SK-N-SH treated with all-trans-retinoic acid at 6 μM for 48 hours (cell line): ENCODE measurements at regions not wholly inside any gene's neighbourhood (a gene's known extent, or its start where the extent isn't known, plus 50 kb on each side); places are given as distances from the start of the nearest gene placed in this dataset.

Experiments
- ATAC-seq: fragments of 200-7000 bp; cut with Tn5 transposase; 3 replicates; pipeline ENCODE4 v1.9.1; 2020; ENCODE audit warnings: mild to moderate bottlenecking, moderate library complexity
- ARNTL ChIP-seq: fragments of 450-650 bp; formaldehyde crosslinking; IDR thresholded peaks from 2 replicates; pipeline ENCODE4 v1.5.0; 2020; ENCODE audit warnings: low read depth, mild to moderate bottlenecking, moderate library complexity, borderline replicate concordance
- BACH2 ChIP-seq: fragments of 250-450 bp; sonication (Bioruptor Pico); IDR thresholded peaks from 2 replicates; pipeline ENCODE4 v1.9.0; 2021; ENCODE audit warnings: mild to moderate bottlenecking, borderline replicate concordance
- CSDC2 ChIP-seq: fragments of 250-450 bp; sonication (Bioruptor Pico); IDR thresholded peaks from 2 replicates; pipeline ENCODE4 v1.5.0; 2020; ENCODE audit warnings: mild to moderate bottlenecking, moderate library complexity
- GLIS3 ChIP-seq: fragments of 250-450 bp; sonication (Bioruptor Pico); IDR thresholded peaks from 2 replicates; pipeline ENCODE4 v1.5.0; 2020; ENCODE audit warnings: mild to moderate bottlenecking, moderate library complexity
- ISL1 ChIP-seq: fragments of 250-450 bp; sonication (Bioruptor Pico); IDR thresholded peaks from 2 replicates; pipeline ENCODE4 v2.1.2; 2022; ENCODE audit warnings: mild to moderate bottlenecking, moderate library complexity
- OSR1 ChIP-seq: fragments of 250-450 bp; sonication (Bioruptor Pico); IDR thresholded peaks from 2 replicates; pipeline ENCODE4 v1.8.0; 2022; ENCODE audit warnings: moderate library complexity, mild to moderate bottlenecking, inconsistent platforms
- PPARA ChIP-seq: fragments of 250-450 bp; sonication (Bioruptor Pico); IDR thresholded peaks from 2 replicates; pipeline ENCODE4 v1.5.0; 2020; ENCODE audit warnings: mild to moderate bottlenecking, borderline replicate concordance
- SNAI2 ChIP-seq: fragments of 250-450 bp; sonication (Bioruptor Pico); IDR thresholded peaks from 2 replicates; pipeline ENCODE4 v1.5.0; 2020; ENCODE audit warnings: mild to moderate bottlenecking, moderate library complexity
- TCF4 ChIP-seq: fragments of 250-450 bp; sonication (Bioruptor Pico); IDR thresholded peaks from 2 replicates; pipeline ENCODE4 v1.8.0; 2021; ENCODE audit warnings: mild to moderate bottlenecking, moderate library complexity, borderline replicate concordance
- ZFP3 ChIP-seq: fragments of 250-450 bp; sonication (Bioruptor Pico); IDR thresholded peaks from 2 replicates; pipeline ENCODE4 v1.5.0; 2020; ENCODE audit warnings: mild to moderate bottlenecking, moderate library complexity
- ZFP30 ChIP-seq: fragments of 450-650 bp; formaldehyde crosslinking; IDR thresholded peaks from 2 replicates; pipeline ENCODE4 v1.5.0; 2022; ENCODE audit warnings: mild to moderate bottlenecking, moderate library complexity
- ZNF565 ChIP-seq: fragments of 450-650 bp; formaldehyde crosslinking; conservative IDR thresholded peaks from 2 replicates; pipeline ENCODE4 v1.5.0; 2020; ENCODE audit warnings: low read depth, mild to moderate bottlenecking, moderate library complexity
- ZNF70 ChIP-seq: fragments of 450-650 bp; formaldehyde crosslinking; IDR thresholded peaks from 2 replicates; pipeline ENCODE4 v1.5.0; 2020; ENCODE audit warnings: mild to moderate bottlenecking, moderate library complexity
- TF ChIP-seq, protein P1 (sequence below): fragments of 250-450 bp; sonication (Bioruptor Pico); IDR thresholded peaks from 2 replicates; pipeline ENCODE4 v1.8.0; 2021; ENCODE audit warnings: low read depth, mild to moderate bottlenecking, moderate library complexity, borderline replicate concordance
- TF ChIP-seq, protein P2 (sequence below): fragments of 250-450 bp; sonication (Bioruptor Pico); IDR thresholded peaks from 2 replicates; pipeline ENCODE4 v1.5.1; 2020; ENCODE audit warnings: low read depth, mild to moderate bottlenecking, moderate library complexity
- TF ChIP-seq, protein P3 (sequence below): fragments of 250-450 bp; sonication (Bioruptor Pico); IDR thresholded peaks from 2 replicates; pipeline ENCODE4 v1.5.0; 2020; ENCODE audit warnings: mild to moderate bottlenecking, moderate library complexity
- TF ChIP-seq, protein P4 (sequence below): fragments of 250-450 bp; sonication (Bioruptor Pico); IDR thresholded peaks from 2 replicates; pipeline ENCODE4 v1.8.0; 2020; ENCODE audit warnings: mild to moderate bottlenecking, moderate library complexity, borderline replicate concordance
- TF ChIP-seq, protein P5 (sequence below): fragments of 250-450 bp; sonication (Bioruptor Pico); IDR thresholded peaks from 2 replicates; pipeline ENCODE4 v1.5.1; 2021; ENCODE audit warnings: mild to moderate bottlenecking, moderate library complexity

DNA sequence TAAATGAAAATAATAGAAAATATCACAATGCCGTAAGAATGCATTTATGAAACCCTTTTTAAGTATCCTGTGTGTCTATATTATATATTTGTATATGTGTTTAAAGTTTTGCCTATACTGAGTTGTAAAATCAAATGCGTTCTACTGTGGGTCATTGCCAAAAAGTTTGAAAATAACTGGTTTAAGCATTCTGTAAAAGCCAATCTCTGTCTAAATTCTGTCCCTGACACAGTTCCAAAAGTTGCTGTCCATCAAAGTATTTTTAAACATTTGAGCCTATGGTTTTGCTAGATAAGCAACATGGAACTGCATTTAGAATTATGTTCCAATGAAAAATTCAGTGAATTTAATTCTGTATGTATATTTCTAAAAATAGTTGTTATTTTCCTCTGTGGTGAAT is 1360.4 kb upstream of the CRIM1 start (continued):
- no peak for TF ChIP-seq GLIS3

DNA sequence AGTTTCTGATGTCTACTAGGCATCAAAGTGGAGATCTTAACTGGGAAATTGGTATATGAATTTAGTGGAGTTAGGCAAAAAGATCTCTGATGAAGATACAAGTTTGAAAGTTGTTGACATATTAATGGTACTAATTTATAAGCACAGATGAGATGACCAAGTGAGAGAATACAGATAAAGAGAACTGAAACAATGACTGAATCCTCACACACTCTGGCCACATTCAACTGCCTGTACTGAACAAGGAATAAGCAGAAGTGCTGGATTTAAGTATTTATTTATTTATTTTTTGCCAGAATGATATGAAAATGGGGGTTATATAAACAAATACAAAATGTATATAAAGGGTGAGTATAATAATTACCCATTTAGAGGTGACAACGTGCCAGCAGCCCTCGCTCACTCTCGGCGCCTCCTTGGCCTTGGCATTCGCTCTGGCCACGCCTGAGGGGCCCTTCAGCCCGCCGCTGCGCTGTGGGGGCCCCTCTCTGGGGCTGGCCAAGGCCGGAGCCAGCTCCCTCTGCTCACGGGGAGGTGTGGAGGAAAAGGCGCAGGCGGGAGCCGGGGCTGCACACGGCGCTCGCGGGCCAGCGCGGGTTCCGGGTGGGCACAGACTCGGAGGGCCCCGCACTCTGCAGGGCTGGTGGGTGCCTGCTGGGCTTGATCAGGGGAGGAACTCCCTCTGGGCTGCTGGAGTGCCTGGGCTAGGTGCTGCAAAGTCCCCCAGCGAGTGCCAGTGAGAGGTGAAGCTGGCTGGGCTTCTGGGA is 1363.9 kb upstream of the CRIM1 start:
- TF ChIP-seq ZNF565 (CRISPR knock-in tag): no peak
- TF ChIP-seq, protein P1, sequence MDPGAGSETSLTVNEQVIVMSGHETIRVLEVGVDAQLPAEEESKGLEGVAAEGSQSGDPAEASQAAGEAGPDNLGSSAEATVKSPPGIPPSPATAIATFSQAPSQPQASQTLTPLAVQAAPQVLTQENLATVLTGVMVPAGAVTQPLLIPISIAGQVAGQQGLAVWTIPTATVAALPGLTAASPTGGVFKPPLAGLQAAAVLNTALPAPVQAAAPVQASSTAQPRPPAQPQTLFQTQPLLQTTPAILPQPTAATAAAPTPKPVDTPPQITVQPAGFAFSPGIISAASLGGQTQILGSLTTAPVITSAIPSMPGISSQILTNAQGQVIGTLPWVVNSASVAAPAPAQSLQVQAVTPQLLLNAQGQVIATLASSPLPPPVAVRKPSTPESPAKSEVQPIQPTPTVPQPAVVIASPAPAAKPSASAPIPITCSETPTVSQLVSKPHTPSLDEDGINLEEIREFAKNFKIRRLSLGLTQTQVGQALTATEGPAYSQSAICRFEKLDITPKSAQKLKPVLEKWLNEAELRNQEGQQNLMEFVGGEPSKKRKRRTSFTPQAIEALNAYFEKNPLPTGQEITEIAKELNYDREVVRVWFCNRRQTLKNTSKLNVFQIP: no peak
- no peak for TF ChIP-seq TCF4 (CRISPR knock-in tag)
- no peak for TF ChIP-seq GLIS3
- TF ChIP-seq ZFP3 (CRISPR knock-in tag): no peak
- TF ChIP-seq, protein P2, sequence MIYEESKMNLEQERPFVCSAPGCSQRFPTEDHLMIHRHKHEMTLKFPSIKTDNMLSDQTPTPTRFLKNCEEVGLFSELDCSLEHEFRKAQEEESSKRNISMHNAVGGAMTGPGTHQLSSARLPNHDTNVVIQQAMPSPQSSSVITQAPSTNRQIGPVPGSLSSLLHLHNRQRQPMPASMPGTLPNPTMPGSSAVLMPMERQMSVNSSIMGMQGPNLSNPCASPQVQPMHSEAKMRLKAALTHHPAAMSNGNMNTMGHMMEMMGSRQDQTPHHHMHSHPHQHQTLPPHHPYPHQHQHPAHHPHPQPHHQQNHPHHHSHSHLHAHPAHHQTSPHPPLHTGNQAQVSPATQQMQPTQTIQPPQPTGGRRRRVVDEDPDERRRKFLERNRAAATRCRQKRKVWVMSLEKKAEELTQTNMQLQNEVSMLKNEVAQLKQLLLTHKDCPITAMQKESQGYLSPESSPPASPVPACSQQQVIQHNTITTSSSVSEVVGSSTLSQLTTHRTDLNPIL (CRISPR knock-in tag): no peak
- TF ChIP-seq PPARA (CRISPR knock-in tag): no peak
- no peak for TF ChIP-seq ISL1 (CRISPR knock-in tag)
- TF ChIP-seq ARNTL (CRISPR knock-in tag): no peak
- no peak for ATAC-seq

DNA sequence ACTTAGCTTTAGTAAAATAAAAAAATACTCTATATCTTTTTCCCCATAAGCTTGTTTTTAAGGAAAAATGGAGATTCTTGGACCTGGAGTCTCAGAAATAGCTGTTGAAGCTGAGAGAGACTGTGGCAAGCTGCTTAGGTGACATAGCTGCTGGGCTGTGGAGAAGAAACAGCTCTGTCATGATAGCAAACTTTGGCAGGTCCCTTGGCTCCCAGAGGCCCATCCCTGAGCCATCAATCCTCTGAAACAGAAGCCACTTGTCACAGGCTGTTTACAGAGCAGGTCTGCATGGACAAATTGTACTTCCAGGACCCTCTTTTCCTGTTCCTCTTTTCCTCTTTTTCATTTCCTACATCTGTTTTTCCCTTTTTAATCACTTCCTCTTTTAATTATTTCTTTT is 1370.1 kb upstream of the CRIM1 start:
- TF ChIP-seq PPARA (CRISPR knock-in tag): no peak
- TF ChIP-seq ZFP3 (CRISPR knock-in tag): no peak
- no peak for TF ChIP-seq CSDC2 (CRISPR knock-in tag)
- TF ChIP-seq, protein P3, sequence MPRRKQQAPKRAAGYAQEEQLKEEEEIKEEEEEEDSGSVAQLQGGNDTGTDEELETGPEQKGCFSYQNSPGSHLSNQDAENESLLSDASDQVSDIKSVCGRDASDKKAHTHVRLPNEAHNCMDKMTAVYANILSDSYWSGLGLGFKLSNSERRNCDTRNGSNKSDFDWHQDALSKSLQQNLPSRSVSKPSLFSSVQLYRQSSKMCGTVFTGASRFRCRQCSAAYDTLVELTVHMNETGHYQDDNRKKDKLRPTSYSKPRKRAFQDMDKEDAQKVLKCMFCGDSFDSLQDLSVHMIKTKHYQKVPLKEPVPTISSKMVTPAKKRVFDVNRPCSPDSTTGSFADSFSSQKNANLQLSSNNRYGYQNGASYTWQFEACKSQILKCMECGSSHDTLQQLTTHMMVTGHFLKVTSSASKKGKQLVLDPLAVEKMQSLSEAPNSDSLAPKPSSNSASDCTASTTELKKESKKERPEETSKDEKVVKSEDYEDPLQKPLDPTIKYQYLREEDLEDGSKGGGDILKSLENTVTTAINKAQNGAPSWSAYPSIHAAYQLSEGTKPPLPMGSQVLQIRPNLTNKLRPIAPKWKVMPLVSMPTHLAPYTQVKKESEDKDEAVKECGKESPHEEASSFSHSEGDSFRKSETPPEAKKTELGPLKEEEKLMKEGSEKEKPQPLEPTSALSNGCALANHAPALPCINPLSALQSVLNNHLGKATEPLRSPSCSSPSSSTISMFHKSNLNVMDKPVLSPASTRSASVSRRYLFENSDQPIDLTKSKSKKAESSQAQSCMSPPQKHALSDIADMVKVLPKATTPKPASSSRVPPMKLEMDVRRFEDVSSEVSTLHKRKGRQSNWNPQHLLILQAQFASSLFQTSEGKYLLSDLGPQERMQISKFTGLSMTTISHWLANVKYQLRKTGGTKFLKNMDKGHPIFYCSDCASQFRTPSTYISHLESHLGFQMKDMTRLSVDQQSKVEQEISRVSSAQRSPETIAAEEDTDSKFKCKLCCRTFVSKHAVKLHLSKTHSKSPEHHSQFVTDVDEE (CRISPR knock-in tag): no peak
- TF ChIP-seq, protein P4, sequence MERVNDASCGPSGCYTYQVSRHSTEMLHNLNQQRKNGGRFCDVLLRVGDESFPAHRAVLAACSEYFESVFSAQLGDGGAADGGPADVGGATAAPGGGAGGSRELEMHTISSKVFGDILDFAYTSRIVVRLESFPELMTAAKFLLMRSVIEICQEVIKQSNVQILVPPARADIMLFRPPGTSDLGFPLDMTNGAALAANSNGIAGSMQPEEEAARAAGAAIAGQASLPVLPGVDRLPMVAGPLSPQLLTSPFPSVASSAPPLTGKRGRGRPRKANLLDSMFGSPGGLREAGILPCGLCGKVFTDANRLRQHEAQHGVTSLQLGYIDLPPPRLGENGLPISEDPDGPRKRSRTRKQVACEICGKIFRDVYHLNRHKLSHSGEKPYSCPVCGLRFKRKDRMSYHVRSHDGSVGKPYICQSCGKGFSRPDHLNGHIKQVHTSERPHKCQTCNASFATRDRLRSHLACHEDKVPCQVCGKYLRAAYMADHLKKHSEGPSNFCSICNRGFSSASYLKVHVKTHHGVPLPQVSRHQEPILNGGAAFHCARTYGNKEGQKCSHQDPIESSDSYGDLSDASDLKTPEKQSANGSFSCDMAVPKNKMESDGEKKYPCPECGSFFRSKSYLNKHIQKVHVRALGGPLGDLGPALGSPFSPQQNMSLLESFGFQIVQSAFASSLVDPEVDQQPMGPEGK (CRISPR knock-in tag): no peak
- TF ChIP-seq, protein P1: no peak
- TF ChIP-seq GLIS3: no peak
- TF ChIP-seq OSR1 (CRISPR knock-in tag): no peak
- TF ChIP-seq, protein P2 (CRISPR knock-in tag): no peak
- TF ChIP-seq SNAI2 (CRISPR knock-in tag): no peak
- no peak for TF ChIP-seq ZNF70 (CRISPR knock-in tag)
- TF ChIP-seq ZNF565 (CRISPR knock-in tag): no peak
- no peak for TF ChIP-seq BACH2
- TF ChIP-seq, protein P5, sequence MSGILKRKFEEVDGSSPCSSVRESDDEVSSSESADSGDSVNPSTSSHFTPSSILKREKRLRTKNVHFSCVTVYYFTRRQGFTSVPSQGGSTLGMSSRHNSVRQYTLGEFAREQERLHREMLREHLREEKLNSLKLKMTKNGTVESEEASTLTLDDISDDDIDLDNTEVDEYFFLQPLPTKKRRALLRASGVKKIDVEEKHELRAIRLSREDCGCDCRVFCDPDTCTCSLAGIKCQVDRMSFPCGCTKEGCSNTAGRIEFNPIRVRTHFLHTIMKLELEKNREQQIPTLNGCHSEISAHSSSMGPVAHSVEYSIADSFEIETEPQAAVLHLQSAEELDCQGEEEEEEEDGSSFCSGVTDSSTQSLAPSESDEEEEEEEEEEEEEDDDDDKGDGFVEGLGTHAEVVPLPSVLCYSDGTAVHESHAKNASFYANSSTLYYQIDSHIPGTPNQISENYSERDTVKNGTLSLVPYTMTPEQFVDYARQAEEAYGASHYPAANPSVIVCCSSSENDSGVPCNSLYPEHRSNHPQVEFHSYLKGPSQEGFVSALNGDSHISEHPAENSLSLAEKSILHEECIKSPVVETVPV (CRISPR knock-in tag): no peak
- no peak for TF ChIP-seq ISL1 (CRISPR knock-in tag)
- TF ChIP-seq ARNTL (CRISPR knock-in tag): no peak
- TF ChIP-seq ZFP30 (CRISPR knock-in tag): no peak
- no peak for ATAC-seq
